Stomach smooth muscle (tissue), 2 donors: ENCODE measurements at regions not wholly inside any gene's neighbourhood (a gene's known extent, or its start where the extent isn't known, plus 50 kb on each side); places are given as distances from the start of the nearest gene placed in this dataset.
"Not testable (repeated sequence)": the region's sequence is repeated elsewhere in the genome, so short reads cannot be mapped to it uniquely, and the experiment has no call there.

Experiments used
- H3K27ac ChIP-seq: one replicate; pipeline ENCODE4 v1.7.0; 2013; ENCODE audit warnings: mild to moderate bottlenecking, low read length, inconsistent platforms
- H3K27me3 ChIP-seq, 2 donors: one replicate each; pipeline ENCODE4 v1.7.0; 2013; ENCODE audit warnings: low read length in 2 of 2; ENCODE audit not compliant: insufficient read depth in 2 of 2, control insufficient read depth in 1 of 2
- H3K36me3 ChIP-seq, 2 donors: one replicate each; pipeline ENCODE4 v1.7.0; 2013; ENCODE audit warnings: low read length in 2 of 2; ENCODE audit not compliant: control insufficient read depth in 2 of 2, insufficient read depth in 2 of 2
- H3K4me1 ChIP-seq: one replicate; pipeline ENCODE4 v1.7.0; 2013; ENCODE audit warnings: low read length; ENCODE audit not compliant: control insufficient read depth, insufficient read depth
- H3K4me3 ChIP-seq, 2 donors: one replicate each; pipeline ENCODE4 v1.7.0; 2013; ENCODE audit warnings: low read length in 2 of 2
- H3K9ac ChIP-seq, 2 donors: one replicate each; pipeline ENCODE4 v1.7.0; 2013; ENCODE audit warnings: low read length in 2 of 2, mild to moderate bottlenecking in 1 of 2
- H3K9me3 ChIP-seq, 2 donors: one replicate each; pipeline ENCODE4 v1.7.0; 2013; ENCODE audit warnings: low read length in 2 of 2; ENCODE audit not compliant: control insufficient read depth in 2 of 2
- donor health status: healthy.
- donor health status: Pancreatic carcinoma.

GRCh38 chr9:135173066-135173465 is 85.6 kb downstream of the OLFM1 start:
- Histone ChIP-seq H3K4me3 (no peak overlapping the region), H3K4me1 (no peaks in the 10 kb centered on the region), H3K9me3 (no peaks in the 10 kb centered on the region), H3K27ac (no peak overlapping the region), H3K36me3 (no peaks in the 10 kb centered on the region), H3K27me3 (peaks cover 0 to 23% of the 10 kb centered on the region in 2 donors), H3K9ac (no peak overlapping the region)

GRCh38 chr9:135174248-135174647 is 86.8 kb downstream of the OLFM1 start:
- H3K27me3 ChIP-seq = peaks cover 0 to 23% of the 10 kb centered on the region in 2 donors
- H3K9me3 ChIP-seq = no peaks in the 10 kb centered on the region
- no peak overlapping the region for H3K27ac ChIP-seq
- H3K4me1 ChIP-seq = no peaks in the 10 kb centered on the region
- no peak overlapping the region for H3K9ac ChIP-seq
- no peak overlapping the region for H3K4me3 ChIP-seq
- H3K36me3 ChIP-seq = no peaks in the 10 kb centered on the region

- H3K4me3 ChIP-seq = no peak overlapping the region
- no peaks in the 10 kb centered on the region for H3K36me3 ChIP-seq
- H3K9me3 ChIP-seq = no peaks in the 10 kb centered on the region
- no peak overlapping the region for H3K9ac ChIP-seq
- H3K4me1 ChIP-seq = no peaks in the 10 kb centered on the region
- H3K27ac ChIP-seq = no peak overlapping the region
- H3K27me3 ChIP-seq = peaks cover 3 to 18% of the 10 kb centered on the region in 2 donors
These were observed 87.5 kb downstream of the OLFM1 start for GRCh38 chr9:135174981-135175380.

GRCh38 chr9:135176284-135176683 is 88.8 kb downstream of the OLFM1 start:
- Histone ChIP-seq H3K27ac (no peak overlapping the region), H3K27me3 (peaks cover 4 to 18% of the 10 kb centered on the region in 2 donors), H3K4me1 (no peaks in the 10 kb centered on the region), H3K4me3 (no peak overlapping the region), H3K9ac (no peak overlapping the region), H3K36me3 (no peaks in the 10 kb centered on the region), H3K9me3 (no peaks in the 10 kb centered on the region)

GRCh38 chr9:135177562-135177961 is 90.1 kb downstream of the OLFM1 start:
- peaks cover 4 to 20% of the 10 kb centered on the region in 2 donors for H3K27me3 ChIP-seq
- not testable (repeated sequence) for H3K4me1 ChIP-seq, H3K27ac ChIP-seq, H3K36me3 ChIP-seq, H3K9ac ChIP-seq, H3K9me3 ChIP-seq, H3K4me3 ChIP-seq

- no peak overlapping the region for H3K27ac ChIP-seq
- H3K36me3 ChIP-seq = no peaks in the 10 kb centered on the region
- no peak overlapping the region for H3K4me3 ChIP-seq
- no peak overlapping the region for H3K9ac ChIP-seq
- peaks cover 4 to 20% of the 10 kb centered on the region in 2 donors for H3K27me3 ChIP-seq
- no peaks in the 10 kb centered on the region for H3K9me3 ChIP-seq
- H3K4me1 ChIP-seq = no peaks in the 10 kb centered on the region
These were observed 91.0 kb downstream of the OLFM1 start for GRCh38 chr9:135178498-135178897.

- Histone ChIP-seq H3K27ac (no peak overlapping the region), H3K36me3 (no peaks in the 10 kb centered on the region), H3K27me3 (peaks cover 4 to 18% of the 10 kb centered on the region in 2 donors), H3K4me1 (peaks cover 5% of the 10 kb centered on the region), H3K9ac (no peak overlapping the region), H3K9me3 (no peaks in the 10 kb centered on the region), H3K4me3 (no peak overlapping the region)
These were observed 91.6 kb downstream of the OLFM1 start for GRCh38 chr9:135179041-135179440.

- H3K9me3 ChIP-seq = no peaks in the 10 kb centered on the region
- H3K4me3 ChIP-seq = no peak overlapping the region
- H3K27ac ChIP-seq = no peak overlapping the region
- H3K4me1 ChIP-seq = peaks cover 13% of the 10 kb centered on the region
- peaks cover 4 to 20% of the 10 kb centered on the region in 2 donors for H3K27me3 ChIP-seq
- no peaks in the 10 kb centered on the region for H3K36me3 ChIP-seq
- H3K9ac ChIP-seq = no peak overlapping the region
These were observed 92.5 kb downstream of the OLFM1 start for GRCh38 chr9:135179976-135180375.

- H3K4me3 ChIP-seq = no peak overlapping the region
- peaks cover 4 to 19% of the 10 kb centered on the region in 2 donors for H3K27me3 ChIP-seq
- no peaks in the 10 kb centered on the region for H3K9me3 ChIP-seq
- no peak overlapping the region for H3K27ac ChIP-seq
- H3K9ac ChIP-seq = no peak overlapping the region
- no peaks in the 10 kb centered on the region for H3K36me3 ChIP-seq
- H3K4me1 ChIP-seq = peaks cover 19% of the 10 kb centered on the region
These were observed 93.1 kb downstream of the OLFM1 start for GRCh38 chr9:135180586-135180985.

GRCh38 chr9:135181336-135181735 is 93.9 kb downstream of the OLFM1 start:
- peaks cover 7 to 13% of the 10 kb centered on the region in 2 donors for H3K27me3 ChIP-seq
- no peak overlapping the region for H3K9ac ChIP-seq
- no peak overlapping the region for H3K27ac ChIP-seq
- H3K4me1 ChIP-seq = peaks cover 23% of the 10 kb centered on the region
- H3K9me3 ChIP-seq = no peaks in the 10 kb centered on the region
- no peaks in the 10 kb centered on the region for H3K36me3 ChIP-seq
- H3K4me3 ChIP-seq = no peak overlapping the region

- H3K4me3 ChIP-seq, H3K27ac ChIP-seq: not testable (repeated sequence)
- H3K27me3 ChIP-seq = peaks cover 11 to 18% of the 10 kb centered on the region in 2 donors
These were observed 94.4 kb downstream of the OLFM1 start for GRCh38 chr9:135181841-135182240.

More at GRCh38 chr9:135181841-135182240, 94.4 kb downstream of the OLFM1 start:
- H3K4me1 ChIP-seq = peaks cover 27% of the 10 kb centered on the region
- H3K9me3 ChIP-seq, H3K36me3 ChIP-seq, H3K9ac ChIP-seq: not testable (repeated sequence)
